ENCODE measurements at regions not wholly inside any gene's neighbourhood (a gene's known extent, or its start where the extent isn't known, plus 50 kb on each side); places are given as distances from the start of the nearest gene placed in this dataset.
"Not testable (repeated sequence)": the region's sequence is repeated elsewhere in the genome, so short reads cannot be mapped to it uniquely, and the experiment has no call there.

DNA sequence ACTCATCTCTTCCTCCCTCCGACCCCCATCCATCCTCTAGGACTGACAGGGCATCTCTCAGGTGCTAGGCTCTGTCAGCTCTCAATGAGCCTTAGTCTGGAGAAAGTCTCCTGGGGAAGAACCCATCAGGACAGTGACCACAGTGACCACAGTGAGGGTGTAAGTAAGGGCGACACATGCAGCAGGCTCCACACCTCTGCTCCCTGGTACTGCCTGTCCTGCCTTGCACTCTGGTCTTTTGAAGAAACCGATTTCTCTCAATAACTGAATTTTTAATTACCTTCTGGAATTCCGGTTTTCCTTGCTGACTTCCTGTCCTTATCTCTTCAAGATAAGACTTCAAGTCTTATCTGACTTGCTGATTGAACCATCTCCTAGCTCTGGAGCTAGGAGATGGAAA is 190.2 kb downstream of the ACTR3B start:
- DNase-seq = no peak

- no peak for DNase-seq
Observed at GRCh38 chr7:152956006-152956405, 196.5 kb downstream of the ACTR3B start.

DNA sequence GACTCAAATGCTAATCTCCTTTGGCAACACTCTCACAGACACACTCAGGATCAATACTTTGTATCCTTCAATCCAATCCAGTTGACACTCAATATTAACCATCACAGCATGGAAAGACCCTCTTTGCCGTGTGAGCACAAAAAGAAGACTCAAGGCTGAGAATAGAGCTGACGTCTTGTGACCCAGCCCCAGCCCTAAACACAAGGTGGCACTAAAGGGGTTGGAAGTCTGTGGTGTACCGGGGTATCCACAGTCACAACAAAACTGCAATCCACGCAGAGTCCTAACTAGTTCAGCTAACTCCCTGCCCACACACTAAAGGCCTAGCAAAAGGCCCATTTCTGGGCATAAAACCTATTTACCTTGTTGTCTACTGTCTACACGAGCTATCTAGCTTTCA is 200.1 kb downstream of the ACTR3B start:
- no peak for DNase-seq

GRCh38 chr7:152961796-152962195 is 202.2 kb downstream of the ACTR3B start:
- not testable (repeated sequence) for DNase-seq

GRCh38 chr7:152966189-152966588 is 206.6 kb downstream of the ACTR3B start:
- DNase-seq = no peak

DNA sequence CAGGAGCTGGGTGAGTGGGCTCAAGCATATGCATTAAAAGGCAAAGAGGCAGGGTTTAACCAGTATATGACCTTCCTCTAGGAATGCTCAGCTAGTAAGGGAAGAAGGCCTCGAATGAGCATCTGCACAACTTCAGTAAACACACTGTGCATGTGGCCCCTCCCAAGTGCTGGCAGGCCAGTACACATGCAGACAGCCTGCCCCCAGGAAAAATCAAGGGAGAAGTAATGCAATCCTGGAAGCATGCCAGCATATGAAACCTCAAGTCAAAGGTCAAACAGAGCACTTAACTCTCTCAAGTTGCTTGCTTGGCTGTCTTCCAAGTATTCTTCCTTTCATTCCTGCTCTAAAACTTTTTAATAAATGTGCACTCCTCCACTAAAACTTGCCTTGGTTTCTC is 208.4 kb downstream of the ACTR3B start:
- DNase-seq = no peak

GRCh38 chr7:152968514-152968913 is 209.0 kb downstream of the ACTR3B start:
- no peak for DNase-seq

- no peak for DNase-seq
Observed at GRCh38 chr7:152969335-152969734, 209.8 kb downstream of the ACTR3B start.

GRCh38 chr7:152969839-152970238 is 210.3 kb downstream of the ACTR3B start:
- no peak for DNase-seq

- DNase-seq = no peak
Observed at GRCh38 chr7:152970481-152970880, 210.9 kb downstream of the ACTR3B start.

DNA sequence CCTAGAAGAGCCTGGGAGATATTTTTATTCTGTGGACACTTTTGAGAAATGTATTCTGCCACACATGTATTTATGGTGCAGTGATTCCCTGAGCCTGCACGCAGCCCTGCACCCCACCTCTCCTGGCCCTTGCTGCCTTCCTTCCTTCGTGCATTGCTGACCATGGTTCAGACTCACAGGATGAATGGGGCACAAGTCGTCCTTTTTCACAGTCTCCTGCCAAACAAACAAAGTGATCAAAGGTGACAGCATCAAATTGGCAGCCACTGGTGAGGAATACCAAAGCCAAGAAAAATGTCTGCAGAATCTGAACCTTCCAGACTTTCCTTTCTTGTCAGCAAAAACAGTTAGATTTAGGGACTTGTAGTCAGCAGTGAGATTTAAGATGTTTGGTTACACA is 215.0 kb downstream of the ACTR3B start:
- DNase-seq = no peak

DNA sequence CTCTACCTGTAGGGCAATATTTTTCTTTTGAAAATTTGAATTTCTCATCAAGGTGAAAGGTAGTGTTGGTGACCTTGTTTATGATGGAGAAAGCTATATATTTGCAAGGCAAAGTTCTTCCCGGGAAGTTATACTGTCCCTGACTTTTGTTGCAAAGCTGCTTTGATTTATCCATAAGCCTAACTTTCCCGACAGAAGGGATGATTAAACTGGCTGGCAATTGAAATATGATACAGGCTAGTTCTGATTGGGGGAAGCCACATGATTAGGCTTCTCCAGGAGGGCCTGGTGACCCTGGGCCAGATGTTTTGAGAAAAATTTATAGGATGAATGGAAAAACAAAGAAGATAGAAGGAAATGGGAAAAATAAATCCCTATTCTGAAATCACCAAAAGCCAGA is 215.5 kb downstream of the ACTR3B start:
- DNase-seq = no peak

DNA sequence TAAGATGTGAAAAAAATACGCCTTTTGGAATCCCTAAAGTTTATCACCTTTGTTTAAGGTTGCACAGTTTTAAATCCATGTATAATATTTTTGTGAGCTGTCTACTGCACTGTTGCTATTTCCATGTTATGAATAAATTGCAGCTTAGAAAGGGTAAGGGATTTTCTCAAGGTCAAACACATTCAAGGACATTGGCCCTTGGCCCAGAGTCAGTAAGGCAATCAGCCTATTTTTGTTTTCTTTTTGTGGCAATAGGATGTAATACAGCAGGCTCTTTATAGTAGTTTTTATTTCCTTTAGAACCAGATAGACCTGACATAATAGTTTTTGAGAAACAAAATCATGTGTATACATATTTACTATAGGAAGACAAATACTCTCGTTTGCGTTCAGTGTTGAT is 219.8 kb downstream of the ACTR3B start:
- DNase-seq = no peak

DNA sequence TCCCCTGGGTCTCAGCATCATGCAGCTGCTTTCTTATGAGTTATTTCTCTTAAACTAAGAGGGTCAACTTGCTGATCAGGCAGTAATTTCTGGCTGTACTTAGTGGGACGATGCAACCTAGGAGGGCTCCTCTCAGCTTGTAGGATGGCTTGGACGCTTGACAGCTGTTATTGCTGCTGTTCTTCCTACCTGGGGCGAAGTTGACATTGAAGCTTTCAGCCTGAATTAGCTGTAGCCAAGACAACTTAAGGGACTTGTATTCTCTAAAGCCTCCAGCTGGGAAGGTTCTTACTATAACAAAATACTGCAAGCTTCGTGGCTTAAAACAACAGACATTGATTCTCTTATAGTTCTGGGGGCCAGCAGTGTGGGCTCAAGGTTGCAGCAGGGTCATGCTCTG is 224.9 kb downstream of the ACTR3B start:
- no peak for DNase-seq

DNA sequence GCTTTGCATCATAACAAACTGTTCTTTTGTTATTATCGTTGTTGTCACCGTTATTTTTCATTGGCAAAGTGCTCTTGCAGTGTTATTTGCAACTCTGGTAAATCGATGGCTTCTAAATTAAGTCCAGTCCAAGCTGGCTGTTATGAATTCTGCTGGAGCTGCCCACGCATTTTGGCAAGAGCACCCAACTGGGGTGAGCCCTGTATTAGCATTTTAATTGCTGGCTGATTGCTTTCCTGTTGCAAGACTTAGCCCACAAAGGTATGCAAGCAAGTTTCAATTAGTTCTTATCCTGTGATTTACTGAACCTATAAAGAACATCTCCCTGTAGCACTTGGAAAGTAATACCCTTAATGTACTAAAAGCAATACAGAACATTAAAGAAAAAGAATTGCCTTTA is 226.8 kb downstream of the ACTR3B start:
- no peak for DNase-seq

- no peak for DNase-seq
Observed at GRCh38 chr7:152987656-152988055, 228.1 kb downstream of the ACTR3B start.

GRCh38 chr7:152989889-152990380 is 230.4 kb downstream of the ACTR3B start:
- peak; percentile 81 for DNase-seq

- no peak for DNase-seq
Observed at GRCh38 chr7:152998420-152998819, 238.9 kb downstream of the ACTR3B start.

DNA sequence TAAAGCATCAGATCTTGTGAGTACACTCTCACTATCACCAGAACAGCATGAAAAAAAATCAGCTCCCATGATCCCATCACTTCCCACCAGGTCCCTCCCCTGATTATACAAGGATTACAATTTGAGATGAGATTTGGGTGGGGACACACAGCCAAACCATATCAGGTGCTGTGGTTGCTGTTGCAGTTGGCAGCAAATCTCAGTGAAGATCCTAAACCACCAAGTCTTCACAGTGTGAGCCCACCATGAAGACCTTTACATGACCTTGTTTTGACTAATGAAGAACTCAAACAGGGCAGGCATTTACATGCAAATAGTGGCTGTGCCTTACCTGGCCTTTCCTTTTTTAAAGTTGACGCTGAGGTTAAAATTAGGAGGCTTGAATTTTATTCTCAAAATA is 242.6 kb downstream of the ACTR3B start:
- DNase-seq = no peak

- no peak for DNase-seq
Observed at GRCh38 chr7:153002572-153002971, 243.0 kb downstream of the ACTR3B start.

DNA sequence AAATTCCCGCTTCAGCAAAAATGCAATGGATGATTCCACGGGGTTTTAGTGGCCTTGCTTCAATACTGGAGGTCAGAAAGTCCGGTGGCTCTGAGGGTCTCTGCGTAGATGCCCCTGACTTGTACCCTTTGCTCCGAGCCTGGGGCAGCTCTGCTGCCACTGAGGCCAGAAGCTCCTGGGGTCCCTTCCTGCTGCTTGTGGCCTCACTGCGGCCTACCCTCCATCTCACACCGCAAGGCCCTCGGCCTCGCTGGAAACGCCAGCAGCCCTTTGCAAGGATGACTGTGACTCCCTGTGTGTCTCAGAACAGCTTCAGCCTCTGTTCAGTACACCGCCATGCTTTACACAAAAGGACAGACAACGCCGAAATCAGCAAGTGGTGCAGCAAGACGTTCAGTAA is 244.8 kb downstream of the ACTR3B start:
- DNase-seq = no peak

- no peak for DNase-seq
Observed at GRCh38 chr7:153005750-153006435, 246.3 kb downstream of the ACTR3B start.

- DNase-seq = no peak
Observed at GRCh38 chr7:153006452-153006851, 246.9 kb downstream of the ACTR3B start.

DNA sequence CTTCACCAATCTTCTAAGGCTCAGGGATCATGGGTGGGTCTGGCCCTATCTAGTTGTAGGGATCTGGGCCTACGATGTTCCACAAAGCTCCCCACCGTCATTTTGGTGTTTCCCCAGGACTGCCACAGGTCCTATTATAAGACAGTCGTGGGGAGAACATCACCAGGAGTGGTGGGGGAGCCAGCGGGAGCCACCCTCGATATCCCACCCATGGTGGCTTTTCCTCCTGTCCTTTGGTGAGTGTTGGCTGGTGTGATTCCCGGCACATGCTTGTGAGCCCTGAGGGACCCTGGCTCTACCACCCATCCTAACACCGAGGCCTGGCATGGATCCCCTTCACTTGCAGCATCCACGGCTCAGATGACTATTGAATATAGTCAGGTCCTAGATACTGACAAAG is 247.4 kb downstream of the ACTR3B start:
- DNase-seq = no peak

- no peak for DNase-seq
Observed at GRCh38 chr7:153010416-153010815, 250.9 kb downstream of the ACTR3B start.

Data from islet precursor cell (in vitro differentiated cells).